Medulla oblongata (tissue), 1 donor: ENCODE measurements at regions not wholly inside any gene's neighbourhood (a gene's known extent, or its start where the extent isn't known, plus 50 kb on each side); places are given as distances from the start of the nearest gene placed in this dataset.
A peak's percentile ranks its signal among the peaks of the same experiment; 100 is the strongest.
"Not testable (repeated sequence)": the region's sequence is repeated elsewhere in the genome, so short reads cannot be mapped to it uniquely, and the experiment has no call there.

Experiments used
- DNase-seq: peaks from one replicate; pipeline ENCODE4 v3.0.0-alpha.2; 2015; ENCODE audit errors: extremely low spot score

- DNase-seq: not testable (repeated sequence)
Measured at GRCh38 chr6:81344026-81344425, 408.5 kb downstream of the TENT5A start.

DNA sequence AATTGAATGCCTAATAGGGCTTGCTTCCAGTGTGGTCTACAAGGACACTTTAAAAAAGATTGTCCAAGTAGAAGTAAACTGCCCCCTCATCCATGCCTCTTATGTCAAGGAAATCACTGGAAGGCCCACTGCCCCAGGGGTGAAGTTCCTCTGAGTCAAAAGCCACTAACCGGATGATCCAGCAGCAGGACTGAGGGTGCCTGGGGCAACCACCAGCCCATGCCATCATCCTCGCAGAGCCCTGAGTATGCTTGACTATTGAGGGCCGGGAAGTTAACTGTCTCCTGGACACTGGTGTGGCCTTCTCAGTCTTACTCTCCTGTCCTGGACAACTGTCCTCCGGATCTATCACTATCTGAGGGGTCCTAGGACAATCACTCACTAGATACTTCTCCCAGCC is 411.5 kb downstream of the TENT5A start:
- DNase-seq: no peak

GRCh38 chr6:81331526-81331925 is 421.0 kb downstream of the TENT5A start:
- DNase-seq: no peak

DNA sequence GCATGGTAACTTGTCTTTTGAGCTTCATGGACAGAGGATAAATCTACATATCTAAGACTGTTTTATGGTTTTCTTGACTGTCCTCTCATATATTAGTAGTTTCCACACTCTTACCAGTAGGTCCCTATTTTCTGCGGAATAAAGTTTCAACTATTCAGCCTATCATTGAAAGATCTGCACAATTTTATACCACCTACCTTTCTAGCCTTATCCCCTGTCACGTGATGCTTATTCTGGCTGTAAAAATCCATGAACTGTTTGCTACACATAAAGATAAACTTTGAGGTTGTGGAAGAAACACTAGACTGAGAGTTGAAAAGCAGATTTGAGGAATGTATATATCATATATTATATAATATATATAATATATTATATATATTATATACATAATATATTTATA is 423.8 kb downstream of the TENT5A start:
- DNase-seq: no peak

DNA sequence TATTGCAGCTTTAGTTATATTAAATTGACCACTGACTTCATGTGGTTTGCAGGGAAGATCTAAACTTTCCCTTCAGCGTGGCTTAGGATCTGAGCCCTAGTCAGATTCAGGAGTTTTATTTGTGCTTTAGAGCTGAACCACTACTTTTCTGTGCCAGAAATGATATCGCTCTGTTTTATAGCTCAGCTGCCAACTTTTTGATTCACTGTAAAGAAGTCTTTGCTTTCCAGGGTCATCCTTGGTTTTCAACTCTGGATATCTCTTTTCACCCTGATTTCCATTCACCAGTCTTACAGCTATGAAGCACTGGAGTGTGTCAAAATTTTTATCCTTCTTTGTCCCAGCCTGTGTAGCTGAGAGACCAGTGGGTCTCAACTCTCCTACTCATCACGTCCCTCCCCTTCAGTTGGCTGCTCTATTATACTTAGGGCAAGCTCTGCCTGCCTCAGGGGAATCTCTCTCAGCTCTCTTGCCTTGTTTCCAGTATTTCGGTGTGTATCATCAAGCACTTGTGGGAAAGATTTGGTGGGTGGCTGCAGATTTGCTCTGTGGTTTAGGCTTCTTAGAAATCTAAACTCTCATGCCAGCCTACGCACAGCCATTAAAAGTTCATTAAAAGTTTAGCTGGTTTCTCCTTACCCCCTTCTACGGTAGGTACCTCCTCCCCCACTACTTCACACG is 425.5 kb downstream of the TENT5A start:
- DNase-seq: no peak

DNA sequence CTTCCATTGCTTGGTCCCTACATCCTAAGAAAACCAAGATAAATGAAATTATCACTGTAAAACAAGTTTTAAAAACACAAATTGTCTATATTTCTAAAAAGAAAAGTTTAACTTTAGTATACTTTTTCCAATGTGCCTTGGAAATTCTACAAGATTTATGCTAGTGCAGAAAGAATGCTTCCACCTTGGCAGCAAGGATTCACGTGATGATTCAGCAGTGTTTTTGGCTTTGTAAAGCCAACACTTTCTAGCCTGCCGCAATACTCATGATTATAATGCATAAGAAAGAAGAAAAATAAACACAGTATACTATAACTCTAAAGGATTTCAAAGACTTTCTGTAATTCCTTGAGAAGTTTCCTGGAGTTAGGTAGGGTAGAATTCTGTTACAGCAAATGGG is 442.7 kb downstream of the TENT5A start:
- DNase-seq: no peak

- no peak for DNase-seq
Measured at GRCh38 chr6:81308577-81309279, 443.8 kb downstream of the TENT5A start.

DNA sequence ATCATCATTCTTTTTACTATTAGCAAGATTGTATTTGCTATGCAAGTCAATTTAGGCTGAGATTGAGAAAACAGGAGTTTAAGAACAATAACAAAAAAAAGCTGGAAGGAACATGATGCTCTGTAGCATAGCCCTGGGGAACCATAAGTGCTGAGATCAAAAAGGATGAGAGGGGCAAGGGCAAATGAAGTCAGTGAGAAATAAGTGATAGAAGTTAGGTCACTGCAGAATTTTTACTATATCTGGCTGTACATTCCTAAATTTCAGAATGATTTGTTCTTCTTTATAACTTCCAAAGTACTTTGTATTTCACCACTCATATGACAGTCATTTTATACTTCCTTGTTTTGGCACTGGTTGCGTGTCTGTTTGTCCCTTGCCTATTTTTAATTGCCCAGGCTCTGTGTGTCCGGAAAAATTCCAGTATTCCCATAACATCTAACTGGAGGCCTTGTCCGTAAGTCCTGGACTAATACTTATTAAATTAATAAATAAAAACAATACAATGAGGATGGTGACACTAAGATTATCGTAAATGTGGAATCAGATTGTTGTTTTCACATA is 444.7 kb downstream of the TENT5A start:
- no peak for DNase-seq

DNA sequence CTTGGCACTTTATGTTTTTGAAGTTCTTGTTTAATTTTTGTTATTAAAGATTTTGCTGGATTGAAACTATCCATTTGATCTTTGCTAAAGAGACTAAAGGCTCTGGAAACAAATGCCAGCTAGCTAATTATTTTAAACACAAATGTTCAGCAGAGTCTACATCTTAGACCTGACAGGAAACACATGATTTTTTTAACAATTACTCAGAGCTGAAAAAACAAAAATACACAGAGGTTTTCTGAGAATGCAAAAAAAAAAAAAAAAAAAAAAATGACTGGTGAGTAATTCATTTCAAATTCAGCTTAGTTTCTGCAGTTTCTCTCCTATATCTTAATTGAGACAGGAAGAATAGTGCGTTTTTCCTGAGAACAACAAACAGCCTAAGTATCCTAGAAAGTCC is 448.0 kb downstream of the TENT5A start:
- no peak for DNase-seq

- no peak for DNase-seq
Measured at GRCh38 chr6:81300961-81301360, 451.5 kb downstream of the TENT5A start.

- no peak for DNase-seq
Measured at GRCh38 chr6:81298751-81299150, 453.7 kb downstream of the TENT5A start.

GRCh38 chr6:81295310-81295709 is 457.2 kb downstream of the TENT5A start:
- DNase-seq: no peak

DNA sequence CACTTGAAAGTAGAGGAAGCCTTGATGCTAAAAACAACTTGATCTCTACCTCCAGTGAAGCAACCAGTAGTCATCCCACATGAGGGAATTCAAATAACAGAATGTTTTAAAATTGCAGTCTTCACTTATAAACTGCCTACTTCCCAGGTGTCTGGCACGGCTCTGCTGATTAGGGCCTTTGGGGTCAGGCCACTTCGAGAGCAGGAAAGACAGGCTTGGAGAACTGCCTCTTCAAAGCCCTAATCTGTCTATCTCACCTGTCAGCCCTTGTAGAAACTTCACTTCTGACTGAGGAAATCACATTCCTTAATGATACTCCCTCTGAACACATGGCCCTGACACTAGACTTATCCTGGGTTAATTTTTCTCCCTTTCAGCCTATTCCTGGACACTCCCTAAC is 458.6 kb downstream of the TENT5A start:
- DNase-seq: no peak

- no peak for DNase-seq
Measured at GRCh38 chr6:81289229-81289628, 463.3 kb downstream of the TENT5A start.

DNA sequence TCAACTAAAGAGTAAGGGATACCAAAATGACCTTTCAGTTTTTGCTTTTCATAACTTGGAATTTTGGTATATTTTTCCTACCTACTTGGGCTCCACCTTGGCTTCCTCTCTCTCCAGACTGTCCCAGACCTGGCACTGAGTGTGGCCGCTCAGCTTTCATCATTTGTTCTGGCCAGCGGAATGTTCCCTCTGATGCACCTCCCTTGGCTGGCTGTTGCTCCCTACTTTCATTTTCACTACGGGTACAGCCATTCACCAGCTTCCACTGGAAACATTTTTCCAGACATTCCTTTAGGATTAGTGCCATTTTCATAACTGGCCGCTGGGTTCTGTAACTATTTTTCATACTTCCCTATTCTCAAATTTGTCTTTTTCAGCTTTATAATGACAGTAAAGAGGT is 487.4 kb downstream of the TENT5A start:
- DNase-seq: peak; percentile 3

DNA sequence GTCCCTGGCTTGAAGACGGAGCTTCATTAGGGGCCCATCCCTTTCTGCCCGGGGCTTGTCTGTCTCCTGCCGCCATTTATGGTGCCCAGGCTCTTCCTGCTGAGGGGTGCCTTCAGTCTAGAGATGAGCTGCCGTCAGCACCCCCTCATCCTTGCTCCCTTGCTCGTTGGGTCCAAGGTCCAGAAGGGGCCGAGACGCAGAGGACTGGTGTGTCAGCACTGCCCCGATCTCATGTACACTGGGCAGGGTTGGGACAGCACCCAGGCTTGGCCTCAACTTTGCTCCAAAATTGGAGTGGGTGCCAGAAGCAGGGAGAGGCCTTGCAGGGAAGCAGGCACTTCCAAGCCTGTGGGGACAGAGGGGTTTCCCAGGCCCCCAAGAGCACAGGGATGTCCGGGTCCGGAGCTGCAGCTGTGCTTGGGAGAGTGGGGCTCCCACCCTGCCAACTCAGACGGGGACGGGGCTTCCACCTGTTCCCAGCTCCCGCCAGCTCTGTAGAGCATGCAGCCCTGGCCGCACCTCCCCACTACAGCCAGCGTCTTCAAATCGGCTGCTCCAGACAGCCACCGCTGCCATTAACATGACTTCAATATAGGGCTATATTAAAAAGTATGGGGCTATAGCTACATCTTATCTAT is 488.8 kb downstream of the TENT5A start:
- DNase-seq: no peak

GRCh38 chr6:81262656-81263055 is 489.8 kb downstream of the TENT5A start:
- no peak for DNase-seq

- not testable (repeated sequence) for DNase-seq
Measured at GRCh38 chr6:81256223-81256622, 496.3 kb downstream of the TENT5A start.

DNA sequence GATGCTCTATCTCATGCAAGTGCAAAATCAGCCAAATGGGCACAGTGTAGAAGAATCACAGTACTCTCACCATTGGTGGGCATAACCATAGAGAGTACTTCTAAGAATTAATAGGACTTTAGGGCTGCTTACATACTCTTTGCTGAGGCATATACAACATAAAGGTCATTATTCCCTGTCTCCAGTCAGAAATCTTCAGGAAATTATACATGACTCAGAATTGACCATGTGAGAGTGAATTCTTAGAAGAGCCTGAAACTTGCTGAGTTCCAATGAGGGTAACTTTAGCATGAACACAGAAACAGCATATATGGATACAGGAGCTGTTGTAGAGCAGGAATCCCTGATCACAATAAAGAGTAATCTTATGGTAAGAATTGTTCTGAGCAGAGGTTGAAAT is 498.7 kb downstream of the TENT5A start:
- no peak for DNase-seq

DNA sequence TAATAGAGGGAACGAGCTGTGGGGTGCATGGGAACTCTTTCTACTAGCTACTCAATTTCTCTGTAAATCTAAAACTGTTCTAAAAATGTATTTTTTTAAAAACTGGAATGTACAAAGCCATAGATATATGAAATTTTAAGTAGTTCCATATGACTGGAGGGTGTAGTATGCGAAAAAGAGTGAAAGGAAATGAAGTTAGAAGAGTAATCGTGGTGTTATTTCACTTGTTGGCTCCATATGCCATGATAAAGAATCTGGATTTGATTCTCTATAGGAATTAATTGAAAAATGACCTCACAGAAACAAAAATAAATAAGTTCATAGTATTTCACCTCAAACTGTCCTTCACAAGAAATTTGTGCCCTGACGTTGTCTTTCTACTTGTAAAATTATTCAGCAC is 500.2 kb downstream of the TENT5A start:
- DNase-seq: no peak

- no peak for DNase-seq
Measured at GRCh38 chr6:81246200-81246599, 506.3 kb downstream of the TENT5A start.

DNA sequence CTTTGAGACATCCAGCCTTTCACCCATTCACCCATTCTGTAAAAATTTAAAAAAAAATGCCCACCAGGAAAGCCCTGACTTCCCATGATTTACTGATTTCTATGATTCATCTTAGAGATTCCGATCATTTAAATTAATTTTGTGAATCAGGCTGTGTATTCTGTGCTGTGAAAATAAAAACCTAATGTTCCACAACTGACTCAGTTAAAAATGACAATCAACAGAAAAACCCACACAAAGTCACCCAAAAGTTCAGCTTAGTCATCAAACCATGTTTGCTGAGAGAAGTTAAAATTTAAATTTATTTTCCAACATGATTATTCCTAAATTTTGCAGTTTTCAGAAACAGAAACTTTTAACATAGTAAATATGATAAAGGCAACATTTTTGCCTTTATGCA is 509.9 kb downstream of the TENT5A start:
- DNase-seq: no peak
